Esophagus squamous epithelium (tissue), 4 donors: ENCODE measurements at regions not wholly inside any gene's neighbourhood (a gene's known extent, or its start where the extent isn't known, plus 50 kb on each side); places are given as distances from the start of the nearest gene placed in this dataset.

Experiments
- CTCF ChIP-seq, 6 experiments: fragments of 450-650 bp in 4 of 6; fragments of 200-600 bp in 2 of 6; sonication (generic) in 2 of 6; IDR thresholded peaks; one replicate each; pipeline ENCODE4 v1.5.1; 2016 to 2019; ENCODE audit warnings: antibody characterized with exemption in 6 of 6, mild to moderate bottlenecking in 4 of 6, moderate library complexity in 4 of 6
- POLR2A ChIP-seq, 4 donors: fragments of 450-650 bp; IDR thresholded peaks; one replicate each; pipeline ENCODE4 v1.6.1; 2017; ENCODE audit warnings: antibody characterized with exemption in 4 of 4, mild to moderate bottlenecking in 4 of 4, moderate library complexity in 3 of 4

- TF ChIP-seq CTCF (IDR thresholded peaks at IDR 0.05), result no peak
- no peak for TF ChIP-seq POLR2A (IDR thresholded peaks at IDR 0.05)
These were observed 95.3 kb upstream of the GLS start for GRCh38 chr2:190785334-190785733.
